GM18502 (cell line): ENCODE measurements at regions not wholly inside any gene's neighbourhood (a gene's known extent, or its start where the extent isn't known, plus 50 kb on each side); places are given as distances from the start of the nearest gene placed in this dataset.
A peak's percentile ranks its signal among the peaks of the same experiment; 100 is the strongest.
"Not testable (repeated sequence)": the region's sequence is repeated elsewhere in the genome, so short reads cannot be mapped to it uniquely, and the experiment has no call there.

Source experiments
- ATAC-seq: cut with Tn5 transposase; IDR thresholded peaks from one replicate; pipeline ENCODE4 v1.9.1; 2021; ENCODE audit warnings: mild to moderate bottlenecking; ENCODE audit not compliant: unreplicated experiment, poor library complexity

DNA sequence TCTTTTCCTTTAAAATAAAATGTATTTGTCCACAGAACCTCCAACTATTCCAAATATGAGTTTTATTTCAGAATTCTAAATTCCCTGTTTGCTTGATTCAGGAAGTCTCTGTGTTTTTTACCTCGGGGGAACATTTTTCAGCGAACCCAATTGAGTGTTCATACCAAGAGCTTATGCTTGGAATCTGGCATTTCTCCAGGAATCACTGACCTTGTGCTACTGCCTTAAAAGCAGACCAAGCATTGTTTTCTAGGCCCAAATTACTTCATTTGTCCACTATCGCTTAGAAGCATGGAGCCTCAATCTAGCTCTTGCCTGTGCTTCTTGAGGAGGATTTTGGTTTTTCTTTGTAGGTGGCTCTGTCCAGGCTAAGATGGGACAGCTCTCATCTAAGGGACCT, 59.4 kb downstream of the EBLN1 start:
- no peak for ATAC-seq

- ATAC-seq: no peak
These were observed 61.1 kb downstream of the EBLN1 start for GRCh38 chr10:22156750-22157149.

GRCh38 chr10:22152403-22152802, 65.4 kb downstream of the EBLN1 start:
- ATAC-seq: no peak

- no peak for ATAC-seq
These were observed 67.0 kb downstream of the EBLN1 start for GRCh38 chr10:22150842-22151241.

DNA sequence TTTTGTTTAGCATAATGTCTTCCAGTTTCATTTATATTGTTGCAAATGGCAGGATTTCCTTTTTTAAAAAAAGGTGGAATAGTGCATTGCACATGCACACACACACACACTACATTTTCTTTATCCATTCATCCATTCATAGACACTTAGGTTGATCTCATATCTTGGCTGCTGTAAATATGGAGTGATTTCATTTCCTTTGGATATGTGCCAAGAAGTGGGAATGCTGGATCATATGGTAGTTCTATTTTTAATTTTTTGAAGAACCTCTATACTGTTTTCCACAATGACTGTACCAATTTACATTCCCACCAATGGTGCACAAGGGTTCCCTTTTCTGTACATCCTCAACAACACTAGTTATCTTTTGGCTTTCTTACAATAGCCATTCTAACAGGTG, 68.9 kb downstream of the EBLN1 start:
- no peak for ATAC-seq

DNA sequence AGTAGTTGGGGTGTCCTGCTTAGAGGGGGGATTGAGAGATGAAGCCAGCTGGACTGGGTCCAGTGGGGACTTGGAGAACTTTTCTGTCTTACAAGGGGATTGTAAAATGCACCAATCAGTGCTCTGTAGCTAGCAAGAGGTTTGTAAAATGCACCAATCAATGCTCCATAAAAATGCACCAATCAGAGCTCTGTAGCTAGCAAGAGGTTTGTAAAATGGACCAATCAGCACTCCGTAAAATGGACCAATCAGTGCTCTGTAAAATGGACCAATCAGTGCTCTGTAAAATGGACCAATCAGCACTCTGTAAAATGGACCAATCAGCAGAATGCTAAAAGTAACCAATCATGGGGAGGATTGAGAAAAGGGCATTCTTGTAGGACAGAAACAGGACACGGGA, 71.9 kb downstream of the EBLN1 start:
- not testable (repeated sequence) for ATAC-seq

GRCh38 chr10:22137542-22137941, 80.3 kb downstream of the EBLN1 start:
- ATAC-seq: no peak

DNA sequence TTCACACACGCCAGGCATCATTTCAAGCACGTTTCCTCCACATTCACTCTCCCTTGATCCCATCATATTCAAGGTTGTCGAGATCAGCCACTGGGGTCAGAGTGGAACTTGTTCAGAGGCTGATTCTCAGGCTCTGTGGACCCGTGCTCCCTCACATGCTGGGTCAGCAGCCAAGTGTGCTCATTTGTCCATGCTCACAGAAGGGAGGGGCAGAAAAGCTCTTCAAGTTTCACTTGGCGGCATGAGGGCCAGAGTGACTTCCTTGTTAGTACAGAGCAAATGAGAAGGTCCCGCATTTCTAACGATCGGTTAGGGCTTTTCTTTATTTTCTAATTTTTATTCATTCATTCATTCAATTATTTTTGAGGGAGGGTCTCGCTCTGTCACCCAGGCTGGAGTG, 82.2 kb downstream of the EBLN1 start:
- ATAC-seq: no peak

DNA sequence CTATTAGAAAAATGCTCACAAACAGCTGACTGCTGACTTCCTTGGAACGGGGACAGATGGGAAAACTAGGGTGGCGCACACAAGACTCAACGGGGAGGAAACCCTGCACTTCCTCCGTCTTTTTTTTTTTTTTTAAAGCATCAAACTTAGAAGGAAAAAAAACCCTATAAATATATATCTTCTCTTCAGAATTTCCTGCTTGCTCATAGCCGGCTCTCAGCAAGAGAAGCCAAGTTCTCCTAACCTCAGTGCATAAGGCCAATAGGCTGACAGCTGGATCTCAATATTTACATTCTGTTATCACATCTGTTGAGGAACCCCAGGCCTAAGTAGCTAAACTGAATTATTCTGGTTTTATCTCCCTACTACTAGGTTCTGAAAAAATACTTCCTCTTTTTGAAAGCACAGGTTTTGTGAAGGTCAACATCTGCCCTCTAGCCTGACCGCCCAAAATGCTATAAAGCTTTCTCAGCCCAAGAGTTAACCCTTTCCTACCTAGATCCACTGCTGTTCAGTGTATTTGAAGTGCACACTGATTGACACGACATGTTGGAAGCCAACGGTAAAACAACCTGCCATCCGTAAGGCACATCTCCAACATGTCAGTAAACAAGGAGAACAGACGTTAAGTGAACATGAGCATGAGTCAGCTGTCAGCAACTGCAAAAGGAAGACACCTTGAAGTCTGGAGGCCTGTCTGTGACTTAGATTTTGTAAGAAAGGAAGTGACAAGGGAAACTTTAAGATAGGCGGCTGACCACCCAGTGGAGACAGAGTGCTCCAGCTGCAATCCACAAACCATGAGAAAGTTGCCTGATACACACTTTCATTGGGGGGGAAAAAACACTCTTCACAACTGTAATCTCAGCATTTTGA, 83.8 kb downstream of the EBLN1 start:
- no peak for ATAC-seq

GRCh38 chr10:22130824-22131223, 87.0 kb downstream of the EBLN1 start:
- not testable (repeated sequence) for ATAC-seq

GRCh38 chr10:22129612-22130011, 88.2 kb downstream of the EBLN1 start:
- ATAC-seq: not testable (repeated sequence)

- ATAC-seq: not testable (repeated sequence)
These were observed 96.6 kb downstream of the EBLN1 start for GRCh38 chr10:22121181-22121580.

GRCh38 chr10:22120072-22120471, 97.7 kb downstream of the EBLN1 start:
- ATAC-seq: not testable (repeated sequence)

GRCh38 chr10:22119575-22119974, 98.2 kb downstream of the EBLN1 start:
- not testable (repeated sequence) for ATAC-seq

DNA sequence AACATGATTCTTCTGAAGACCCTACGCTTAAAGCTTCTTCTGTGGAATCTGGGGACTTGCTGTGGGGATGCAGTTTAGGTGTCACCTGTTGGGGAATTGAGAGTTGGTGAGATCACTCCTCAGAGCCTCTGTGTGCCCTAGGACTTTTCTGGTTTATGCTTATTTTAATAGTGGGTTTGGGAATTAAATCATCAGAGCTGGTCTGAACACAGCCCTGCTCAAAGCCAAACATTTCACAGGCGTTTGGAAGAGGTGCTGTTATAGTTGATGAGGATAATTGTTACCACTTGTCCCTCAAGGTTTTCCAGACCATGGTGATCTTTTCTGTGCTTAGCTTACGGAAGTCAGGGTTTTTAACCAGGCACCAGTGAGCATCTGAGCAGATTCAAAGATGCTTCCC, 106.1 kb downstream of the EBLN1 start:
- ATAC-seq: no peak

GRCh38 chr10:22111260-22111659, 106.6 kb downstream of the EBLN1 start:
- no peak for ATAC-seq

- no peak for ATAC-seq
These were observed 107.1 kb downstream of the EBLN1 start for GRCh38 chr10:22110761-22111160.

- ATAC-seq: no peak
These were observed 101.7 kb upstream of the DNAJC1 start for GRCh38 chr10:22105270-22105669.

- ATAC-seq: peak; percentile 55
These were observed 100.4 kb upstream of the DNAJC1 start for GRCh38 chr10:22103701-22104470.

- ATAC-seq: no peak
These were observed 94.2 kb upstream of the DNAJC1 start for GRCh38 chr10:22097696-22098095.

DNA sequence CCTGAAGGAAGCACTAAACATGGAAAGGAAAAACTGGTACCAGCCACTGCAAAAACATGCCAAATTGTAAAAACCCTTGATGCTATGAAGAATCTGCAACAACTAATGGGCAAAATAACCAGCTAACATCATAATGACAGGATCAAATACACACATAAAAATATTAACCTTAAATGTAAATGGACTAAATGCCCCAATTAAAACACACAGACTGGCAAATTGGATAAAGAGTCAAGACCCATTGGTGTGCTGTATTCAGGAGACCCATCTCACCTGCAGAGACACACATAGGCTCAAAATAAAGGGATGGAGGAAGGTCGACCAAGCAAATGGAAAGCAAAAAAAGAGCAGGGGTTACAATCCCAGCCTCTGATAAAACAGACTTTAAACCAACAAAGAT, 87.7 kb upstream of the DNAJC1 start:
- ATAC-seq: not testable (repeated sequence)

GRCh38 chr10:22087402-22087738, 83.8 kb upstream of the DNAJC1 start:
- no peak for ATAC-seq
